NT2/D1 (cell line): ENCODE measurements at regions not wholly inside any gene's neighbourhood (a gene's known extent, or its start where the extent isn't known, plus 50 kb on each side); places are given as distances from the start of the nearest gene placed in this dataset.

ENCODE experiments used
- SUZ12 ChIP-seq: IDR thresholded peaks from 2 replicates; pipeline ENCODE4 v1.6.1; 2011; ENCODE audit not compliant: insufficient read length, insufficient read depth; ENCODE audit errors: extremely low read depth
- ZNF274 ChIP-seq: IDR thresholded peaks from 2 replicates; pipeline ENCODE4 v1.6.1; 2011; ENCODE audit warnings: mild to moderate bottlenecking, low read depth, low read length

DNA sequence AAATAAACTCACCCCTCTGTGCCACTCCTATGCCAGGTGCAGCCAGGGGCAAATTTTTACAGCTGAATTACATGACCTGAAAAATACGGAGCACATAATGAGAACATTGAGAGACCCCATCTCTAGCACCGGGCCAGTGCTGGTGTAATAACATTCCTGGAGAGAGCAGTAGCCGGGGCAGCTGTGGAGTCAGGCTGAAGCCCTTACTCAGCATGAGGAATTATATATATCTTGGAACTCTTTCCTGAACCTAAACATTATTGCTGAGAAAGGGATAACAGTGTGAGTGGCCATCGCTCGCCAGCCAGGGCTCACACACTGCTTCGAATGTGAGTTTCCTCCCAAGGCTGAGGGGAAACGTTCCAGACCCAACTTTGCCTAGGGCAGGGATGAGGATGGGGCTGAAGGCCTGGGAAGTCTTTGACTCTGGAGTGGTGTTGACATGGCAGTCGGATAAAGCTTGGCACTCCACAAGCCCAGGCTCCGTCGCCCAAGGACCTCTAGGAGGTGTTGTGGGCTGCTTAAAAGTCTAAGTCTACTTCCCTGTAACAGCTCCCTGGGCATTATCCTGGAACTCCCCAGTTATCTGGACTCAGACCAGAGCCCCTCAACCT is 269.8 kb downstream of the CDC5L start:
- no peak for TF ChIP-seq ZNF274
- no peak for TF ChIP-seq SUZ12
